Loucy (cell line): ENCODE measurements at regions not wholly inside any gene's neighbourhood (a gene's known extent, or its start where the extent isn't known, plus 50 kb on each side); places are given as distances from the start of the nearest gene placed in this dataset.

Source experiments
- H2AFZ ChIP-seq: fragments of 200-600 bp; sonication (generic); 2 replicates; pipeline ENCODE4 v1.6.0; 2016; ENCODE audit warnings: antibody characterized with exemption, mild to moderate bottlenecking, low read length, moderate library complexity
- H3F3A ChIP-seq: fragments of 200-600 bp; 2 replicates; pipeline ENCODE4 v1.6.0; 2016; ENCODE audit warnings: antibody characterized with exemption, low read depth, mild to moderate bottlenecking
- H3K27me3 ChIP-seq: fragments of 200-600 bp; sonication (generic); 2 replicates; pipeline ENCODE4 v1.6.1; 2014; ENCODE audit warnings: low read length, mild to moderate bottlenecking; ENCODE audit not compliant: insufficient read depth, poor library complexity, severe bottlenecking
- H3K36me3 ChIP-seq: fragments of 200-600 bp; sonication (generic); 2 replicates; pipeline ENCODE4 v1.6.1; 2016; ENCODE audit warnings: low read length; ENCODE audit not compliant: insufficient read depth
- H3K4me1 ChIP-seq: fragments of 200-600 bp; sonication (generic); 2 replicates; pipeline ENCODE4 v1.5.1; 2014; ENCODE audit warnings: low read length, mild to moderate bottlenecking; ENCODE audit not compliant: insufficient read depth, poor library complexity, severe bottlenecking
- H3K4me2 ChIP-seq: fragments of 200-600 bp; sonication (generic); 2 replicates; pipeline ENCODE4 v1.6.0; 2014; ENCODE audit warnings: antibody characterized with exemption, low read length, low read depth, mild to moderate bottlenecking; ENCODE audit not compliant: poor library complexity, severe bottlenecking
- H3K4me3 ChIP-seq: fragments of 200-600 bp; sonication (generic); 2 replicates; pipeline ENCODE4 v1.5.1; 2014; ENCODE audit warnings: low read length, mild to moderate bottlenecking, mixed read lengths; ENCODE audit not compliant: poor library complexity, severe bottlenecking
- H3K79me2 ChIP-seq: fragments of 200-600 bp; sonication (generic); 2 replicates; pipeline ENCODE4 v1.6.1; 2014; ENCODE audit warnings: low read length; ENCODE audit not compliant: insufficient read depth
- H3K9ac ChIP-seq: fragments of 200-600 bp; sonication (generic); 2 replicates; pipeline ENCODE4 v1.6.0; 2014; ENCODE audit warnings: mild to moderate bottlenecking, low read depth, low read length, moderate library complexity; ENCODE audit not compliant: poor library complexity, severe bottlenecking
- H3K9me2 ChIP-seq: fragments of 200-600 bp; sonication (generic); replicated peaks from 2 replicates; pipeline ENCODE4 v1.6.1; 2016; ENCODE audit warnings: low read depth, low read length, mixed read lengths
- H3K9me3 ChIP-seq: fragments of 200-600 bp; sonication (generic); 2 replicates; pipeline ENCODE4 v1.6.1; 2014; ENCODE audit warnings: mild to moderate bottlenecking, antibody characterized with exemption, low read length, low read depth; ENCODE audit not compliant: insufficient read depth
- H4K20me1 ChIP-seq: fragments of 200-600 bp; sonication (generic); 2 replicates; pipeline ENCODE4 v1.6.0; 2014; ENCODE audit warnings: antibody characterized with exemption, low read length, mild to moderate bottlenecking; ENCODE audit not compliant: insufficient read depth, poor library complexity, severe bottlenecking
- CTCF ChIP-seq: fragments of 200-600 bp; sonication (generic); conservative IDR thresholded peaks from 2 replicates; pipeline ENCODE4 v1.5.1; 2014; ENCODE audit warnings: mild to moderate bottlenecking, antibody characterized with exemption, low read length
- EZH2phosphoT487 ChIP-seq: fragments of 200-600 bp; IDR thresholded peaks from 2 replicates; pipeline ENCODE4 v1.6.1; 2018; ENCODE audit warnings: antibody characterized with exemption, mild to moderate bottlenecking, moderate library complexity, borderline replicate concordance

DNA sequence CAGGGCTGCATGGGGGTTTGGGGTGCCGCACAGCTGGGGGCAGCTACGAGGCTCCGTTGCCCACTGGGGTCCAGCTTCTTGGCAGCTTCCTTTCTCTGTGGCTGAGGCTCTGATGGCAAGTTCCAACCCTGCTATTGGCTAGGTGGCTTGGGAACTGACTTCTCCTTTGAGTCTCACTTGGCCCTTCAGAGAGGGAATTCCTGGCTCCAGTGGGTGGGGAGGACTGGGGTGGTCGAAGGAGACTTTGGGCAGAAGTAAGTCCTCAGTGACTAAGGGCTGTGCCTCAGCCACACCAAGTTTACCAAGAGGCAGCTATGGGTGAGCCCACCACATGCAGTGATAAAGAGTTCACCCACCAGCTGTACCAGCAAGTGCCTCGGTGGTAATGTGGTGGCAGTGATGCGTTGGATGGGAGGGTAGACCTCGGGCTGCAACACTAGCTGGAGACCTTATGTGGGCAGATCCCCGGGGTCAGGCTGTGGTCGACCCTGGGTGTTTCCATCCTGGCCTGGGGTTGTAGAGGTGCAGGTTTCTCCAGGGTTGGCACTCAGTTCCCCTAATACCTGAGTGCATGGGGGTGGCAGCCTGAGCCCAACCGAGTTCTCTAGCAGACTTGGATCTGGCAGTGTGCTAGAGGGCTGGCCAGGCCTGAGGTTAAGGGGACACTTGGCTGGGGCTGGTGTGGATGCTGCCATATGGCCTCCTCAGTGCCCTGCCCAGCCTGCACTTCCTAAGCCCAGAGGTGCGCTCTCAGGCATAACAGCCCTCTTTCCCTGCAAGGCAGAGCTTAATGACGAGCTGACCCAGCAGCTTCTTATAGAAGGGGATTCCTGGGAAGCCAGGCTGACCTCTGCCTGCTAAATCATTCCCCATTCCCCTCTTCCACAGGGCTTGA is 197.0 kb upstream of the CADM1 start:
- Histone ChIP-seq H3F3A (no peaks in the 10 kb centered on the region), H3K4me2 (no peak overlapping the region), H4K20me1 (no peaks in the 10 kb centered on the region), H3K27me3 (no peaks in the 10 kb centered on the region), H3K9me2 (no peaks in the 10 kb centered on the region), H3K4me3 (no peak overlapping the region), H3K79me2 (no peaks in the 10 kb centered on the region), H3K9ac (no peak overlapping the region), H3K4me1 (no peaks in the 10 kb centered on the region), H3K9me3 (peaks cover 11% of the 10 kb centered on the region; the same call in 1 of the 2 replicates), H3K36me3 (no peaks in the 10 kb centered on the region), H2AFZ (no peak overlapping the region)
- TF ChIP-seq EZH2phosphoT487 (no peak), CTCF (no peak)

DNA sequence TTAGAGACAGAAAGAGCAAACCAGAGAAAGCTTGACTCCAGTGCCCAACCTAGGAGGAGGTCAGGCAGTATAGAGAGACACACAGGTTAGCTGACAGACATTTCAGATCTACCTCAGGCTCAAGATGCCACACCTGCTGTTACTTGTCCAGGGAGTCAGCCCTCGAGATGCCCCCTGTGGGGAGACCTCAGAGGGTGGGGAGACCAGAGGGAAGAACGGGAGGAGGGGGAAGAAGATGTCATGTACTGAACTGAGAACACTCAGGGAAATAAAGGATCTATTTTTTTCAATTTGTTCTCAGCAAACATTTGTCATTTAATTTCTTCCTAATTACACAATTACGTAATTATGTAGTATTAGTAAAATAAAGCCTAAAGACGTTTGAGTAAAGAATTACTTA is 196.3 kb upstream of the CADM1 start:
- H3K4me2 ChIP-seq, result no peak overlapping the region
- H3K9me3 ChIP-seq, result peaks cover 11% of the 10 kb centered on the region; the same call in 1 of the 2 replicates
- H3K4me1 ChIP-seq, result no peaks in the 10 kb centered on the region
- no peaks in the 10 kb centered on the region for H3K27me3 ChIP-seq
- TF ChIP-seq EZH2phosphoT487, result no peak
- no peak for TF ChIP-seq CTCF
- H2AFZ ChIP-seq, result no peak overlapping the region
- H3K79me2 ChIP-seq, result no peaks in the 10 kb centered on the region
- no peaks in the 10 kb centered on the region for H3K36me3 ChIP-seq
- no peaks in the 10 kb centered on the region for H4K20me1 ChIP-seq
- no peak overlapping the region for H3K4me3 ChIP-seq
- no peak overlapping the region for H3K9ac ChIP-seq
- no peaks in the 10 kb centered on the region for H3F3A ChIP-seq
- no peaks in the 10 kb centered on the region for H3K9me2 ChIP-seq

- H3K27me3 ChIP-seq, result no peaks in the 10 kb centered on the region
- H3K9me3 ChIP-seq, result peaks cover 11% of the 10 kb centered on the region; the same call in 1 of the 2 replicates
- H3K4me1 ChIP-seq, result no peaks in the 10 kb centered on the region
- TF ChIP-seq EZH2phosphoT487, result no peak
- TF ChIP-seq CTCF, result no peak
- H3K4me3 ChIP-seq, result no peak overlapping the region
- no peak overlapping the region for H3K4me2 ChIP-seq
- no peaks in the 10 kb centered on the region for H4K20me1 ChIP-seq
- no peaks in the 10 kb centered on the region for H3F3A ChIP-seq
- no peaks in the 10 kb centered on the region for H3K9me2 ChIP-seq
- no peak overlapping the region for H3K9ac ChIP-seq
- H2AFZ ChIP-seq, result no peak overlapping the region
- H3K36me3 ChIP-seq, result no peaks in the 10 kb centered on the region
- no peaks in the 10 kb centered on the region for H3K79me2 ChIP-seq
Measured at GRCh38 chr11:115699733-115700132, 195.5 kb upstream of the CADM1 start.
